ENCODE measurements at regions not wholly inside any gene's neighbourhood (a gene's known extent, or its start where the extent isn't known, plus 50 kb on each side); places are given as distances from the start of the nearest gene placed in this dataset.

GRCh38 chr6:134658596-134658995, 291.3 kb downstream of the ALDH8A1 start:
- no peak for TF ChIP-seq CTCF (IDR thresholded peaks at IDR 0.05)
- Histone ChIP-seq H3K27ac (no peak overlapping the region), H3K27me3 (no peaks in the 10 kb centered on the region), H3K36me3 (no peaks in the 10 kb centered on the region), H3K4me1 (ENCODE audit: control insufficient read depth in 1 of 2, insufficient read depth in 1 of 2, low read depth in 1 of 2, low read length in 1 of 2) (peaks cover 16 to 19% of the 10 kb centered on the region in 2 experiments), H3K4me3 (ENCODE audit: low read depth in 1 of 2, low read length in 1 of 2) (no peak overlapping the region), H3K9me3 (no peaks in the 10 kb centered on the region)

GRCh38 chr6:134657751-134658527, 292.0 kb downstream of the ALDH8A1 start:
- no peak for TF ChIP-seq CTCF (IDR thresholded peaks at IDR 0.05)
- peaks cover 16 to 18% of the 10 kb centered on the region in 2 experiments for H3K4me1 ChIP-seq (ENCODE audit: control insufficient read depth in 1 of 2, insufficient read depth in 1 of 2, low read depth in 1 of 2, low read length in 1 of 2)
- H3K4me3 ChIP-seq (ENCODE audit: low read depth in 1 of 2, low read length in 1 of 2), result no peak overlapping the region
- H3K36me3 ChIP-seq, result no peaks in the 10 kb centered on the region
- no peak overlapping the region for H3K27ac ChIP-seq
- H3K9me3 ChIP-seq, result no peaks in the 10 kb centered on the region
- H3K27me3 ChIP-seq, result peaks cover 6% of the 10 kb centered on the region

- Histone ChIP-seq H3K27me3 (peaks cover 11% of the 10 kb centered on the region), H3K36me3 (no peaks in the 10 kb centered on the region), H3K9me3 (no peaks in the 10 kb centered on the region), H3K27ac (no peak overlapping the region), H3K4me3 (ENCODE audit: low read depth in 1 of 2, low read length in 1 of 2) (no peak overlapping the region), H3K4me1 (ENCODE audit: control insufficient read depth in 1 of 2, insufficient read depth in 1 of 2, low read depth in 1 of 2, low read length in 1 of 2) (peaks cover 12% of the 10 kb centered on the region in 2 experiments)
- TF ChIP-seq CTCF (IDR thresholded peaks at IDR 0.05), result no peak
Observed at GRCh38 chr6:134657343-134657742, 292.6 kb downstream of the ALDH8A1 start.

- Histone ChIP-seq H3K27ac (no peak overlapping the region), H3K27me3 (peaks cover 30% of the 10 kb centered on the region), H3K36me3 (no peaks in the 10 kb centered on the region), H3K4me1 (ENCODE audit: control insufficient read depth in 1 of 2, insufficient read depth in 1 of 2, low read depth in 1 of 2, low read length in 1 of 2) (no peaks in the 10 kb centered on the region), H3K9me3 (no peaks in the 10 kb centered on the region), H3K4me3 (ENCODE audit: low read depth in 1 of 2, low read length in 1 of 2) (no peak overlapping the region)
- no peak for TF ChIP-seq CTCF (IDR thresholded peaks at IDR 0.05)
Observed at GRCh38 chr6:134654751-134655150, 295.1 kb downstream of the ALDH8A1 start.

GRCh38 chr6:134651519-134651918, 298.4 kb downstream of the ALDH8A1 start:
- Histone ChIP-seq H3K4me1 (ENCODE audit: control insufficient read depth in 1 of 2, insufficient read depth in 1 of 2, low read depth in 1 of 2, low read length in 1 of 2) (no peaks in the 10 kb centered on the region), H3K4me3 (ENCODE audit: low read depth in 1 of 2, low read length in 1 of 2) (no peak overlapping the region), H3K27ac (no peak overlapping the region), H3K27me3 (peaks cover 30% of the 10 kb centered on the region), H3K9me3 (no peaks in the 10 kb centered on the region), H3K36me3 (no peaks in the 10 kb centered on the region)
- TF ChIP-seq CTCF (IDR thresholded peaks at IDR 0.05), result no peak
